ENCODE measurements at regions not wholly inside any gene's neighbourhood (a gene's known extent, or its start where the extent isn't known, plus 50 kb on each side); places are given as distances from the start of the nearest gene placed in this dataset.

GRCh38 chr9:38163518-38163917, 94.5 kb upstream of the SHB start:
- no peak for TF ChIP-seq POLR2A (IDR thresholded peaks at IDR 0.05; ENCODE audit: low read depth, low read length)
- no peak for TF ChIP-seq POLR2AphosphoS5 (IDR thresholded peaks at IDR 0.05; ENCODE audit: low read depth, low read length)
